NB4 (cell line): ENCODE measurements at regions not wholly inside any gene's neighbourhood (a gene's known extent, or its start where the extent isn't known, plus 50 kb on each side); places are given as distances from the start of the nearest gene placed in this dataset.

Source experiments
- CTCF ChIP-seq: IDR thresholded peaks from one replicate; pipeline ENCODE4 v1.5.1; 2012; ENCODE audit warnings: low read depth, low read length
- MYC ChIP-seq: IDR thresholded peaks from 2 replicates; pipeline ENCODE4 v1.6.1; 2011; ENCODE audit warnings: low read depth, low read length

- TF ChIP-seq CTCF = no peak
- TF ChIP-seq MYC = no peak
These were observed 98.3 kb upstream of the SYNDIG1 start for GRCh38 chr20:24370911-24371695.
